ENCODE measurements at regions not wholly inside any gene's neighbourhood (a gene's known extent, or its start where the extent isn't known, plus 50 kb on each side); places are given as distances from the start of the nearest gene placed in this dataset.

DNA sequence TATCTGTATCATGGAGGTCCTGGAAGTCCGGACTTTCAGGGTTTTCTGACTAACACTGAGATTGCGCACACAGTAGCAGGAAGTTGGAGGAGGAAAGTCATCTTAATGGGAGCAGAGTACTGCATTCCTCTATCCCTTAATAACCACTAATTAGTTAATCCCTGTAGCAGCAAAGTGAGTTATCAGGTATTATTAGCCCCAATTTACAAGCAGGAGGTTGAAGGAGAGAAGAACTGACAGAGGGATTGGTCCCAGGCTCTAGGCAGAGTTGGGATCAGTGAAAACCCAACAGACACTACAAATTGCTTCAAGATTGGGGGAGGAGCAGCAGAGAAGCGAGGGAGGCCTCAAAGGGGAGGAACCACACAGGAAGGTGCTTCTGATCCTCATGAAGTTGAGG, 74.5 kb upstream of the XPA start:
- H3K9me3 ChIP-seq (replicated peaks in 1 of 2; ENCODE audit: control insufficient read depth in 2 of 2, insufficient read depth in 1 of 2, low read depth in 1 of 2, low read length in 2 of 2), result no peaks in the 10 kb centered on the region
- peaks cover 0 to 43% (median 38%) of the 10 kb centered on the region in 3 experiments for H3K27me3 ChIP-seq (ENCODE audit: control insufficient read depth in 3 of 3, insufficient read depth in 3 of 3, low read depth in 1 of 3, low read length in 3 of 3)
- H3K18ac ChIP-seq (ENCODE audit: low read length), result no peak overlapping the region
- H2BK12ac ChIP-seq (ENCODE audit: low read length), result no peak overlapping the region
- DNase-seq (ENCODE audit: low spot score), result no peak
- H4K8ac ChIP-seq (ENCODE audit: low read depth, low read length), result no peak overlapping the region
- WGBS, 2 donors (ENCODE audit: extremely low coverage in 2 of 2, insufficient read length in 2 of 2, insufficient replicate concordance in 1 of 2), result no CpG with 5 or more reads among the region's 3 CpGs
- no peak overlapping the region for H3K9ac ChIP-seq (ENCODE audit: low read depth, low read length, poor library complexity)
- H3K27ac ChIP-seq (replicated peaks; ENCODE audit: low read length), result no peak overlapping the region
- no peak overlapping the region for H2BK15ac ChIP-seq (ENCODE audit: low read length)
- H3K4me2 ChIP-seq (ENCODE audit: insufficient read depth, low read length, poor library complexity, severe bottlenecking), result no peak overlapping the region
- H3K36me3 ChIP-seq (replicated peaks in 1 of 2; ENCODE audit: control insufficient read depth in 2 of 2, insufficient read depth in 2 of 2, low read length in 2 of 2), result no peaks in the 10 kb centered on the region
- no peak overlapping the region for H3K4me3 ChIP-seq (ENCODE audit: low read length in 2 of 2)
- no peak overlapping the region for H3K14ac ChIP-seq (ENCODE audit: low read length)
- H3K79me1 ChIP-seq (ENCODE audit: low read depth, low read length), result no peaks in the 10 kb centered on the region
- H3K4ac ChIP-seq (ENCODE audit: low read length), result no peak overlapping the region
- no peak overlapping the region for H2BK5ac ChIP-seq (ENCODE audit: low read length)
- H4K91ac ChIP-seq (ENCODE audit: low read depth, low read length, poor library complexity), result no peak overlapping the region
- H2BK120ac ChIP-seq (ENCODE audit: low read depth, low read length), result no peak overlapping the region
- no peak overlapping the region for H3K23ac ChIP-seq (ENCODE audit: low read depth, low read length, poor library complexity)
- H3K4me1 ChIP-seq (ENCODE audit: control insufficient read depth in 2 of 2, insufficient read depth in 1 of 2, low read depth in 1 of 2, low read length in 2 of 2), result peaks cover 2 to 8% of the 10 kb centered on the region in 2 donors
- H2AFZ ChIP-seq (ENCODE audit: low read length), result no peak overlapping the region
- no peak overlapping the region for H2AK5ac ChIP-seq (ENCODE audit: low read depth, low read length)

DNA sequence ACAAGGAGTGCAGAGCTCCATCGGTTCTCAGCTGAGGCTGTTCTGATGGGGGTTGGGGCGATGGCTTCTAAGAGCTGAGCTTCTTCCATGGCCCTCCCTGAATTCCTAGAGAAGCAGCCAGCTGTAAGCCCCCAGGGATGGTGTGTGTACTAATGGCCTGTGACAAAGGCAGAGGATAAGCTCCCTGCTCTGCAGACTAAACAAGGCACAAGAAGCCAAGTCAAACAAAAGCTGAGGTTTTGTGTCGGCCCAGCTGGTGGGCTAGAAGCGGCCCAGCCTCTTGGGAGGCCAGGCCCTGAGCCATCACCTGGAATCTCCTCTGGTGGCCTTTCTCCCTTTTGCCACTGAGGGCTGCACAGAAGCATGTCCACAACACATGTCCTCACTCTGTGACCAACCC, 75.0 kb upstream of the XPA start:
- H2BK5ac ChIP-seq (ENCODE audit: low read length), result no peak overlapping the region
- no peaks in the 10 kb centered on the region for H3K36me3 ChIP-seq (replicated peaks in 1 of 2; ENCODE audit: control insufficient read depth in 2 of 2, insufficient read depth in 2 of 2, low read length in 2 of 2)
- peaks cover 2 to 8% of the 10 kb centered on the region in 2 donors for H3K4me1 ChIP-seq (ENCODE audit: control insufficient read depth in 2 of 2, insufficient read depth in 1 of 2, low read depth in 1 of 2, low read length in 2 of 2)
- H2BK15ac ChIP-seq (ENCODE audit: low read length), result no peak overlapping the region
- peaks cover 0 to 43% (median 36%) of the 10 kb centered on the region in 3 experiments for H3K27me3 ChIP-seq (ENCODE audit: control insufficient read depth in 3 of 3, insufficient read depth in 3 of 3, low read depth in 1 of 3, low read length in 3 of 3)
- no peak overlapping the region for H3K18ac ChIP-seq (ENCODE audit: low read length)
- no peak overlapping the region for H4K8ac ChIP-seq (ENCODE audit: low read depth, low read length)
- no peaks in the 10 kb centered on the region for H3K79me1 ChIP-seq (ENCODE audit: low read depth, low read length)
- no peak overlapping the region for H3K4me3 ChIP-seq (ENCODE audit: low read length in 2 of 2)
- H3K4me2 ChIP-seq (ENCODE audit: insufficient read depth, low read length, poor library complexity, severe bottlenecking), result no peak overlapping the region
- WGBS, 2 donors (ENCODE audit: extremely low coverage in 2 of 2, insufficient read length in 2 of 2, insufficient replicate concordance in 1 of 2), result no CpG with 5 or more reads among the region's 4 CpGs
- no peak overlapping the region for H3K4ac ChIP-seq (ENCODE audit: low read length)
- DNase-seq (ENCODE audit: low spot score), result peak; percentile 67
- H4K91ac ChIP-seq (ENCODE audit: low read depth, low read length, poor library complexity), result no peak overlapping the region
- no peak overlapping the region for H3K14ac ChIP-seq (ENCODE audit: low read length)
- no peak overlapping the region for H3K23ac ChIP-seq (ENCODE audit: low read depth, low read length, poor library complexity)
- H2BK120ac ChIP-seq (ENCODE audit: low read depth, low read length), result no peak overlapping the region
- no peak overlapping the region for H3K27ac ChIP-seq (replicated peaks; ENCODE audit: low read length)
- H2BK12ac ChIP-seq (ENCODE audit: low read length), result no peak overlapping the region
- H3K9me3 ChIP-seq (replicated peaks in 1 of 2; ENCODE audit: control insufficient read depth in 2 of 2, insufficient read depth in 1 of 2, low read depth in 1 of 2, low read length in 2 of 2), result no peaks in the 10 kb centered on the region
- H2AK5ac ChIP-seq (ENCODE audit: low read depth, low read length), result no peak overlapping the region
- no peak overlapping the region for H3K9ac ChIP-seq (ENCODE audit: low read depth, low read length, poor library complexity)
- H2AFZ ChIP-seq (ENCODE audit: low read length), result no peak overlapping the region

DNA sequence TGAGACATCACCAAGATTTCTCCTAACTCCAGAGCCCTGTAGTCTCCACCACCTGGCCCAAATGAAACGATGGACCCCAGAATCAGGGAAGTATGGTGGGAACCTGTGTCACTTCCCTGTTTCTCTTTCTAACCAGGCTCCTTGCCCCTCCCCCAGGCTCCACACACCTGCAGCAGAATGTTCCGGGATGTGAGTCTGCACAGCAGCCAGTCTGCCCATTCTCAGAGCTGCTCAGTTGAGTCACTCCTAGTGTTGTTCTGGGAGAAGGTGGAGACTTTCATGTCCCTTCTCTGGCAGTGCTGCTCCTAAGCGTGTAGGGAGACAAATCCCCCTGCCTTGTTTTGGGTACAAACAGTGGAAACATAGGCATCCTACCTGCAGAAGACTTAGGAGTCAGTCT, 76.0 kb upstream of the XPA start:
- no CpG with 5 or more reads among the region's 3 CpGs for WGBS, 2 donors (ENCODE audit: extremely low coverage in 2 of 2, insufficient read length in 2 of 2, insufficient replicate concordance in 1 of 2)
- peaks cover 0 to 43% (median 36%) of the 10 kb centered on the region in 3 experiments for H3K27me3 ChIP-seq (ENCODE audit: control insufficient read depth in 3 of 3, insufficient read depth in 3 of 3, low read depth in 1 of 3, low read length in 3 of 3)
- H3K4me3 ChIP-seq (ENCODE audit: low read length in 2 of 2), result no peak overlapping the region
- H2BK5ac ChIP-seq (ENCODE audit: low read length), result no peak overlapping the region
- H2BK120ac ChIP-seq (ENCODE audit: low read depth, low read length), result no peak overlapping the region
- no peak overlapping the region for H2BK12ac ChIP-seq (ENCODE audit: low read length)
- H3K4me1 ChIP-seq (ENCODE audit: control insufficient read depth in 2 of 2, insufficient read depth in 1 of 2, low read depth in 1 of 2, low read length in 2 of 2), result peaks cover 2 to 8% of the 10 kb centered on the region in 2 donors
- H3K79me1 ChIP-seq (ENCODE audit: low read depth, low read length), result no peaks in the 10 kb centered on the region
- H3K4ac ChIP-seq (ENCODE audit: low read length), result no peak overlapping the region
- no peak overlapping the region for H3K18ac ChIP-seq (ENCODE audit: low read length)
- DNase-seq (ENCODE audit: low spot score), result no peak
- H3K9me3 ChIP-seq (replicated peaks in 1 of 2; ENCODE audit: control insufficient read depth in 2 of 2, insufficient read depth in 1 of 2, low read depth in 1 of 2, low read length in 2 of 2), result no peaks in the 10 kb centered on the region
- no peak overlapping the region for H3K9ac ChIP-seq (ENCODE audit: low read depth, low read length, poor library complexity)
- no peak overlapping the region for H2AFZ ChIP-seq (ENCODE audit: low read length)
- H3K4me2 ChIP-seq (ENCODE audit: insufficient read depth, low read length, poor library complexity, severe bottlenecking), result no peak overlapping the region
- no peak overlapping the region for H3K27ac ChIP-seq (replicated peaks; ENCODE audit: low read length)
- no peak overlapping the region for H4K8ac ChIP-seq (ENCODE audit: low read depth, low read length)
- H2BK15ac ChIP-seq (ENCODE audit: low read length), result no peak overlapping the region
- no peak overlapping the region for H3K23ac ChIP-seq (ENCODE audit: low read depth, low read length, poor library complexity)
- H2AK5ac ChIP-seq (ENCODE audit: low read depth, low read length), result no peak overlapping the region
- no peaks in the 10 kb centered on the region for H3K36me3 ChIP-seq (replicated peaks in 1 of 2; ENCODE audit: control insufficient read depth in 2 of 2, insufficient read depth in 2 of 2, low read length in 2 of 2)
- no peak overlapping the region for H4K91ac ChIP-seq (ENCODE audit: low read depth, low read length, poor library complexity)
- no peak overlapping the region for H3K14ac ChIP-seq (ENCODE audit: low read length)

DNA sequence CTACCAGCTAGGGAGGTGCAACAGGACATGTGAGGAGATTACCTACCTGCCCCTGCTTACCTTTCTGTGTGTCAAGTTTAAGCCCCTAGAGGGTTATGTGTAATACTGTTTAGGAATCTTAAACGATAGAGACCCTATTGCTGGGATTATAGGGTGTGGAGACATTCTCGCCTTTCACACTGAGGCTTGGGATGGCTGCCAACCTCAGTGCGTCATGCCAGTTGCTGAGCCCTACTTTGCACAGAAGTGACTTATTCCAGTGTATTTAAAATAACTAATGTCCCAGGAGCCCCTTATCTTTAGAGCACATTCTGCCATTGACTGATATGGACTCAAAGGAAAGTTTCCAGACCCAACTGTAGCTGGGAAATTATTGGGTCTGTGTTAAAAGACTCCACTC, 76.6 kb upstream of the XPA start:
- Histone ChIP-seq H3K23ac (ENCODE audit: low read depth, low read length, poor library complexity) (no peak overlapping the region), H2AFZ (ENCODE audit: low read length) (no peak overlapping the region), H2AK5ac (ENCODE audit: low read depth, low read length) (no peak overlapping the region), H3K79me1 (ENCODE audit: low read depth, low read length) (no peaks in the 10 kb centered on the region), H3K27ac (replicated peaks; ENCODE audit: low read length) (no peak overlapping the region), H2BK5ac (ENCODE audit: low read length) (no peak overlapping the region), H4K8ac (ENCODE audit: low read depth, low read length) (no peak overlapping the region), H4K91ac (ENCODE audit: low read depth, low read length, poor library complexity) (no peak overlapping the region), H2BK120ac (ENCODE audit: low read depth, low read length) (no peak overlapping the region), H3K4me2 (ENCODE audit: insufficient read depth, low read length, poor library complexity, severe bottlenecking) (no peak overlapping the region), H3K9ac (ENCODE audit: low read depth, low read length, poor library complexity) (no peak overlapping the region), H3K18ac (ENCODE audit: low read length) (no peak overlapping the region), H3K4me1 (ENCODE audit: control insufficient read depth in 2 of 2, insufficient read depth in 1 of 2, low read depth in 1 of 2, low read length in 2 of 2) (peaks cover 2 to 8% of the 10 kb centered on the region in 2 donors), H2BK12ac (ENCODE audit: low read length) (no peak overlapping the region), H3K4me3 (ENCODE audit: low read length in 2 of 2) (no peak overlapping the region), H2BK15ac (ENCODE audit: low read length) (no peak overlapping the region), H3K4ac (ENCODE audit: low read length) (no peak overlapping the region), H3K9me3 (replicated peaks in 1 of 2; ENCODE audit: control insufficient read depth in 2 of 2, insufficient read depth in 1 of 2, low read depth in 1 of 2, low read length in 2 of 2) (no peaks in the 10 kb centered on the region), H3K36me3 (replicated peaks in 1 of 2; ENCODE audit: control insufficient read depth in 2 of 2, insufficient read depth in 2 of 2, low read length in 2 of 2) (no peaks in the 10 kb centered on the region), H3K14ac (ENCODE audit: low read length) (no peak overlapping the region), H3K27me3 (ENCODE audit: control insufficient read depth in 3 of 3, insufficient read depth in 3 of 3, low read depth in 1 of 3, low read length in 3 of 3) (peaks cover 0 to 41% (median 33%) of the 10 kb centered on the region in 3 experiments)
- no CpG with 5 or more reads among the region's 3 CpGs for WGBS, 2 donors (ENCODE audit: extremely low coverage in 2 of 2, insufficient read length in 2 of 2, insufficient replicate concordance in 1 of 2)
- no peak for DNase-seq (ENCODE audit: low spot score)

Measured in neuronal stem cell (in vitro differentiated cells).